K562 (cell line): ENCODE measurements at regions not wholly inside any gene's neighbourhood (a gene's known extent, or its start where the extent isn't known, plus 50 kb on each side); places are given as distances from the start of the nearest gene placed in this dataset.

Experiments
- CTCF ChIP-seq, 3 experiments: IDR thresholded peaks in 2 of 3; conservative IDR thresholded peaks in 1 of 3; 2 replicates each; pipeline ENCODE4 v1.5.1; 2011 to 2012; ENCODE audit warnings: low read length in 3 of 3, mild to moderate bottlenecking in 3 of 3, control low read depth in 2 of 3, improper control_type of control experiment in 1 of 3, inconsistent platforms in 1 of 3, low read depth in 1 of 3, mixed read lengths in 1 of 3, moderate library complexity in 1 of 3; ENCODE audit not compliant: insufficient read depth in 2 of 3
- KLF16 ChIP-seq: IDR thresholded peaks from 2 replicates; pipeline ENCODE4 v1.6.1; 2016; ENCODE audit warnings: antibody characterized with exemption
- MAX ChIP-seq: sonication (generic); formaldehyde crosslinking; IDR thresholded peaks from 2 replicates; pipeline ENCODE4 v1.9.0; 2022; ENCODE audit warnings: mild to moderate bottlenecking, missing genetic modification reagents
- MLX ChIP-seq, 2 experiments: fragments of 450-650 bp in 1 of 2; sonication (generic) in 1 of 2; formaldehyde crosslinking; conservative IDR thresholded peaks; 2 replicates each; pipeline versions ENCODE4 v1.4.0 to v1.8.1; 2020 to 2022; ENCODE audit warnings: mild to moderate bottlenecking in 1 of 2, missing genetic modification reagents in 1 of 2
- POLR2AphosphoS2 ChIP-seq: IDR thresholded peaks from 2 replicates; pipeline ENCODE4 v1.6.1; 2012; ENCODE audit warnings: low read length, improper control_type of control experiment
- RFX5 ChIP-seq: IDR thresholded peaks from 2 replicates; pipeline ENCODE4 v1.6.1; 2011; ENCODE audit warnings: low read depth, mild to moderate bottlenecking, improper control_type of control experiment, low read length
- USF2 ChIP-seq: sonication (generic); formaldehyde crosslinking; IDR thresholded peaks from 2 replicates; pipeline ENCODE4 v1.5.0; 2020; ENCODE audit warnings: missing genetic modification reagents
- ZNF239 ChIP-seq: fragments of 250-450 bp; sonication (Bioruptor Pico); IDR thresholded peaks from 2 replicates; pipeline ENCODE4 v1.4.0; 2020; ENCODE audit warnings: mild to moderate bottlenecking
- ZNF274 ChIP-seq: IDR thresholded peaks from 2 replicates; pipeline ENCODE4 v1.6.1; 2011; ENCODE audit warnings: low read depth, mild to moderate bottlenecking, low read length, moderate library complexity, borderline replicate concordance
- ZNF668 ChIP-seq: fragments of 250-450 bp; sonication (Bioruptor Pico); IDR thresholded peaks from 2 replicates; pipeline ENCODE4 v1.8.0; 2022; ENCODE audit warnings: mild to moderate bottlenecking, inconsistent platforms
- TF ChIP-seq, protein P1 (sequence below): sonication (generic); formaldehyde crosslinking; IDR thresholded peaks from 2 replicates; pipeline ENCODE4 v1.8.0; 2022; ENCODE audit warnings: missing genetic modification reagents, mild to moderate bottlenecking, borderline replicate concordance

DNA sequence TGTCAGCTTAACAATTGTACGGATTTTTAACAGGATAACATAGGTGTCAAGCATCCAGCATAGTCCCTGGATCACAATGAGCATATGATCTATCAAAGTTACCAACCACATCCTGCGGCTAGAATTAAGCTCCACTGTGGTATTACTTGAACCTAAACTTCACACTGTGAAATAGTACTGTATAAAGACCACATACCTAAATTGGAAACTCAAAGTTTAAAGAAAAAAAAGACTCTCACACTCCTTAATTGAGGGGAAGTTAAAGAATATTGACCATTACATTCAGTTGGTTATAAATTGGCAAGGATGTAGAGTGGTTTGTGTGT lies 133.0 kb upstream of the PZP start:
- TF ChIP-seq, protein P1, sequence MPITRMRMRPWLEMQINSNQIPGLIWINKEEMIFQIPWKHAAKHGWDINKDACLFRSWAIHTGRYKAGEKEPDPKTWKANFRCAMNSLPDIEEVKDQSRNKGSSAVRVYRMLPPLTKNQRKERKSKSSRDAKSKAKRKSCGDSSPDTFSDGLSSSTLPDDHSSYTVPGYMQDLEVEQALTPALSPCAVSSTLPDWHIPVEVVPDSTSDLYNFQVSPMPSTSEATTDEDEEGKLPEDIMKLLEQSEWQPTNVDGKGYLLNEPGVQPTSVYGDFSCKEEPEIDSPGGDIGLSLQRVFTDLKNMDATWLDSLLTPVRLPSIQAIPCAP (CRISPR knock-in tag), result no peak
- TF ChIP-seq KLF16, result no peak
- TF ChIP-seq ZNF668 (CRISPR knock-in tag), result no peak
- no peak for TF ChIP-seq ZNF239 (CRISPR knock-in tag)
- TF ChIP-seq MAX (CRISPR knock-in tag), result no peak
- TF ChIP-seq CTCF (IDR thresholded peaks at IDR 0.05 in 2 of 3, conservative IDR thresholded peaks at IDR 0.05 in 1 of 3; ENCODE audit: insufficient read depth in 2 of 3, low read depth in 1 of 3, low read length in 3 of 3), result no peak
- no peak for TF ChIP-seq RFX5
- no peak for TF ChIP-seq USF2 (CRISPR knock-in tag)
- no peak for TF ChIP-seq MLX (CRISPR knock-in tag; conservative IDR thresholded peaks at IDR 0.05)
- no peak for TF ChIP-seq ZNF274
- TF ChIP-seq POLR2AphosphoS2, result no peak
